Thyroid gland (tissue), 4 donors: ENCODE measurements at regions not wholly inside any gene's neighbourhood (a gene's known extent, or its start where the extent isn't known, plus 50 kb on each side); places are given as distances from the start of the nearest gene placed in this dataset.

Experiments used
- DNase-seq, 2 donors: peaks; one replicate each; pipeline ENCODE4 v3.0.0-alpha.2; 2019
- H3K27ac ChIP-seq, 3 donors: fragments of 200-600 bp; sonication (generic); 1 replicate in 2 of 3; 2 replicates in 1 of 3; pipeline ENCODE4 v1.5.1; 2016 to 2019; ENCODE audit warnings: mild to moderate bottlenecking in 1 of 3, moderate library complexity in 1 of 3
- H3K27me3 ChIP-seq: fragments of 200-600 bp; sonication (generic); one replicate; pipeline ENCODE4 v1.5.1; 2019
- H3K36me3 ChIP-seq, 2 donors: fragments of 200-600 bp; sonication (generic); one replicate each; pipeline ENCODE4 v1.5.1; 2016 to 2019
- H3K4me1 ChIP-seq, 2 donors: fragments of 200-600 bp; sonication (generic); one replicate each; pipeline ENCODE4 v1.5.1; 2017 to 2019
- H3K4me3 ChIP-seq, 3 donors: fragments of 200-600 bp; sonication (generic); replicated peaks in 1 of 3; 1 replicate in 2 of 3; 2 replicates in 1 of 3; pipeline ENCODE4 v1.5.1; 2016; ENCODE audit warnings: mild to moderate bottlenecking in 1 of 3
- H3K9me3 ChIP-seq: fragments of 200-600 bp; sonication (generic); one replicate; pipeline ENCODE4 v1.5.1; 2017
- POLR2A ChIP-seq, 2 donors: fragments of 450-650 bp; IDR thresholded peaks; one replicate each; pipeline ENCODE4 v1.6.1; 2017; ENCODE audit warnings: antibody characterized with exemption in 2 of 2, mild to moderate bottlenecking in 2 of 2, moderate library complexity in 1 of 2
- WGBS, 2 donors: methylation state at CpG; one replicate each; pipeline ENCODE4 v1.1.5; 2017; 5-methylcytosine and 5-hydroxymethylcytosine counted together
- intact Hi-C: fragments of 100-400 bp; cut with DNase I; formaldehyde crosslinking; loops from one replicate; pipeline ENCODE4 v1.15.1; 2023
- TF ChIP-seq, protein P1 (sequence below), 6 experiments: fragments of 200-600 bp in 3 of 6; fragments of 450-650 bp in 3 of 6; sonication (generic) in 3 of 6; IDR thresholded peaks; one replicate each; pipeline ENCODE4 v1.5.1; 2016 to 2019; ENCODE audit warnings: antibody characterized with exemption in 6 of 6, mild to moderate bottlenecking in 2 of 6, inconsistent platforms in 1 of 6, moderate library complexity in 1 of 6

GRCh38 chr6:167510648-167511047, 185.8 kb downstream of the TTLL2 start:
- TF ChIP-seq, protein P1, sequence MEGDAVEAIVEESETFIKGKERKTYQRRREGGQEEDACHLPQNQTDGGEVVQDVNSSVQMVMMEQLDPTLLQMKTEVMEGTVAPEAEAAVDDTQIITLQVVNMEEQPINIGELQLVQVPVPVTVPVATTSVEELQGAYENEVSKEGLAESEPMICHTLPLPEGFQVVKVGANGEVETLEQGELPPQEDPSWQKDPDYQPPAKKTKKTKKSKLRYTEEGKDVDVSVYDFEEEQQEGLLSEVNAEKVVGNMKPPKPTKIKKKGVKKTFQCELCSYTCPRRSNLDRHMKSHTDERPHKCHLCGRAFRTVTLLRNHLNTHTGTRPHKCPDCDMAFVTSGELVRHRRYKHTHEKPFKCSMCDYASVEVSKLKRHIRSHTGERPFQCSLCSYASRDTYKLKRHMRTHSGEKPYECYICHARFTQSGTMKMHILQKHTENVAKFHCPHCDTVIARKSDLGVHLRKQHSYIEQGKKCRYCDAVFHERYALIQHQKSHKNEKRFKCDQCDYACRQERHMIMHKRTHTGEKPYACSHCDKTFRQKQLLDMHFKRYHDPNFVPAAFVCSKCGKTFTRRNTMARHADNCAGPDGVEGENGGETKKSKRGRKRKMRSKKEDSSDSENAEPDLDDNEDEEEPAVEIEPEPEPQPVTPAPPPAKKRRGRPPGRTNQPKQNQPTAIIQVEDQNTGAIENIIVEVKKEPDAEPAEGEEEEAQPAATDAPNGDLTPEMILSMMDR (IDR thresholded peaks at IDR 0.05): no peak
- TF ChIP-seq POLR2A (IDR thresholded peaks at IDR 0.05): no peak
- no peaks in the 10 kb centered on the region for H3K36me3 ChIP-seq
- H3K27ac ChIP-seq: no peak overlapping the region
- H3K4me1 ChIP-seq: no peaks in the 10 kb centered on the region
- no peak overlapping the region for H3K4me3 ChIP-seq
- H3K9me3 ChIP-seq: no peaks in the 10 kb centered on the region
- intact Hi-C loops: no loop called here
- WGBS, 2 donors: 78 to 86% methylated on average over 11 of the region's 11 CpGs
- no peak for DNase-seq
- no peaks in the 10 kb centered on the region for H3K27me3 ChIP-seq

DNA sequence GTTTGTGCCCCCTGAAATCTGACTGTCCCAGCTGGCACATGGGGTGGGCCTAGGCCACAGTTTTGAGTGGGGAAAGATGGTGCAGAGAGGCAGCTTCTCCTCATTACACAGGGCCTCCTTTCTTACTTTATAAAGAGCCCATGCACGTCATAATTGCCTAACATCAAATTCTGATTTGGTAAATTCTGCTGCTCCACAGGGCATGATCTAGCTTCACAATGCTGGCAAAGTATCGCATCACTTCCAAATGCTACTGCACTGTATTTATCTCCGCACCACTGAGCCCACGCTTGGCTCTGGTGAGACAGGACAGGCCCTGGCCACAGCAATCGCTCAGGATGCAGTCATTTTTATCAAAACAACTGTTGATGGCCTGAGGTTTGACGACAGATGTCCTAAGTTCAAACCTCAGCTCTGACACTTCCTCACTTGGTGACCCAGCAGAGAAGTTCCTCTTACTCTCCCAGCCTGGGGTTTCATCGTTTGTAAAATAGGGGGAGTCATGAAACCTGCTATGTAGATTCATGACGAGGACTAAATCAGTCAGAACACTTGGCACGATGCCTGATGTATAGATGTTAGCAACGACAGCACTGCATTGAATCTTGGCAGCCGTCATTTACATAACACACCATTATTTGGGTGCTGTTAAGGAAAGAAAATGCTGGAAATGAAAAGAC, 187.9 kb downstream of the TTLL2 start:
- intact Hi-C loops: no loop called here
- no peak for DNase-seq
- TF ChIP-seq, protein P1 (IDR thresholded peaks at IDR 0.05): no peak
- TF ChIP-seq POLR2A (IDR thresholded peaks at IDR 0.05): no peak
- no peaks in the 10 kb centered on the region for H3K9me3 ChIP-seq
- H3K27ac ChIP-seq: no peak overlapping the region
- H3K4me3 ChIP-seq: no peak overlapping the region
- WGBS, 2 donors: 71 to 77% methylated on average over 11 of the region's 11 CpGs
- H3K27me3 ChIP-seq: no peaks in the 10 kb centered on the region
- H3K4me1 ChIP-seq: no peaks in the 10 kb centered on the region
- no peaks in the 10 kb centered on the region for H3K36me3 ChIP-seq

GRCh38 chr6:167513778-167514177, 188.9 kb downstream of the TTLL2 start:
- WGBS, 2 donors: 66 to 80% methylated on average over 8 of the region's 9 CpGs
- no peak overlapping the region for H3K4me3 ChIP-seq
- H3K27me3 ChIP-seq: no peaks in the 10 kb centered on the region
- DNase-seq: no peak
- H3K4me1 ChIP-seq: no peaks in the 10 kb centered on the region
- H3K9me3 ChIP-seq: no peaks in the 10 kb centered on the region
- intact Hi-C loops: no loop called here
- TF ChIP-seq, protein P1 (IDR thresholded peaks at IDR 0.05): no peak
- no peak for TF ChIP-seq POLR2A (IDR thresholded peaks at IDR 0.05)
- H3K27ac ChIP-seq: no peak overlapping the region
- H3K36me3 ChIP-seq: no peaks in the 10 kb centered on the region

DNA sequence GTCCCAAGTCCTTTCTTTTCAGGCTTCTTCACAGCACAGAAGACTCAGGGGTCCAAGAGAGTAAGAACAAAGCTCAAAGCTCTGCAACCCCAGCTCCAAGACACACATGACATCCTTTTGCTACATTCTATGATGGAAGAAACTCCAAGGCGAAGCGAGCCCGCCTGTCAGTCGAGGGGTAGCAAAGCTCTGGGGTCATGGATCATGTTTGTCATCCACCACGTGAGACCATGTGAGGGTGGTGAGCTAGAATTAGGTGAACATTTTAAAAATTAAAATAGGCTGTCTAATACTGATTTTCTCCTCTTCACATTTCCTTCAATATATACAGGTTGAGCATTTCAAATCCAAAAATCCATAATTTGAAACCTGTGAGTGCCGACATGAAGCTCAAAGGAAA, 189.6 kb downstream of the TTLL2 start:
- H3K27ac ChIP-seq: no peak overlapping the region
- no peaks in the 10 kb centered on the region for H3K4me1 ChIP-seq
- no peaks in the 10 kb centered on the region for H3K36me3 ChIP-seq
- intact Hi-C loops: no loop called here
- TF ChIP-seq, protein P1 (IDR thresholded peaks at IDR 0.05): no peak
- TF ChIP-seq POLR2A (IDR thresholded peaks at IDR 0.05): no peak
- H3K27me3 ChIP-seq: no peaks in the 10 kb centered on the region
- no peak for DNase-seq
- H3K4me3 ChIP-seq: no peak overlapping the region
- no peaks in the 10 kb centered on the region for H3K9me3 ChIP-seq
- 83 to 94% methylated on average over 6 of the region's 6 CpGs for WGBS, 2 donors

DNA sequence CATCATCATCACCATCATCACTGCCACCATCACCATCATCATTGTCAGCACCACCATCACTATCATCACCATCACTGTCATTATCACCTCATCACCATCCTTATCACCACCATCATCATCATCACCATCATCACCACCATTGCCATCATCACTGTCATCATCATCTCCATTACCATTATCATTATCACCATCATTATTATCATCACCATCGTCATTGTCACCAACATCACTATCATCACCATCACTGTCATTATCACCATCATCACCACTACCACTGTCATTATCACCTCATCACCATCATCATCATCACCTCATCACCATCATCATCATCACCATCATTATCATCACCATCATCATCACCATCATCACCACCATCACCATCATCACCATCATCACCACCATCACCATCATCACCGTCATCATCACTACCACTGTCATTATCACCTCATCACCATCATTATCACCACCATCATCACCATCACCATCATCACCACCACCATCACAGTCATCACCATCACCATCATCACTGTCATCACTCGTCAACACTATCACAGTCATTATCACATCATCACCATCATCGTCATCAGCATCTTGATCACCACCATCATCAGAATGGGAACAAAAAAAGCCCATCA, 191.1 kb downstream of the TTLL2 start:
- intact Hi-C loops: no loop called here
- 60 to 72% methylated on average over 4 of the region's 4 CpGs for WGBS, 2 donors
- no peak for TF ChIP-seq POLR2A (IDR thresholded peaks at IDR 0.05)
- TF ChIP-seq, protein P1 (IDR thresholded peaks at IDR 0.05): no peak
- Histone ChIP-seq H3K36me3 (no peaks in the 10 kb centered on the region), H3K4me1 (no peaks in the 10 kb centered on the region), H3K27ac (no peak overlapping the region), H3K4me3 (no peak overlapping the region), H3K9me3 (no peaks in the 10 kb centered on the region), H3K27me3 (no peaks in the 10 kb centered on the region)
- DNase-seq: no peak
